GM18508 (cell line): ENCODE measurements at regions not wholly inside any gene's neighbourhood (a gene's known extent, or its start where the extent isn't known, plus 50 kb on each side); places are given as distances from the start of the nearest gene placed in this dataset.

Experiments
- ATAC-seq: cut with Tn5 transposase; IDR thresholded peaks from one replicate; pipeline ENCODE4 v1.9.1; 2021; ENCODE audit warnings: moderate number of reproducible peaks; ENCODE audit not compliant: insufficient read depth, unreplicated experiment

GRCh38 chr17:71378741-71379140 is 742.1 kb upstream of the SOX9 start:
- ATAC-seq: no peak

- ATAC-seq: no peak
Measured at GRCh38 chr17:71379512-71379911, 741.3 kb upstream of the SOX9 start.

- no peak for ATAC-seq
Measured at GRCh38 chr17:71380535-71380934, 740.3 kb upstream of the SOX9 start.

- ATAC-seq: no peak
Measured at GRCh38 chr17:71380936-71381335, 739.9 kb upstream of the SOX9 start.

- no peak for ATAC-seq
Measured at GRCh38 chr17:71383091-71383490, 737.7 kb upstream of the SOX9 start.

GRCh38 chr17:71387456-71387855 is 733.4 kb upstream of the SOX9 start:
- ATAC-seq: no peak

GRCh38 chr17:71392715-71393567 is 727.9 kb upstream of the SOX9 start:
- ATAC-seq: no peak

- no peak for ATAC-seq
Measured at GRCh38 chr17:71395901-71396300, 724.9 kb upstream of the SOX9 start.

- no peak for ATAC-seq
Measured at GRCh38 chr17:71396711-71397110, 724.1 kb upstream of the SOX9 start.

- no peak for ATAC-seq
Measured at GRCh38 chr17:71398025-71398424, 722.8 kb upstream of the SOX9 start.

- ATAC-seq: no peak
Measured at GRCh38 chr17:71398800-71399219, 722.0 kb upstream of the SOX9 start.

GRCh38 chr17:71399221-71399620 is 721.6 kb upstream of the SOX9 start:
- ATAC-seq: no peak

- ATAC-seq: no peak
Measured at GRCh38 chr17:71399649-71400048, 721.2 kb upstream of the SOX9 start.

- no peak for ATAC-seq
Measured at GRCh38 chr17:71402007-71402406, 718.8 kb upstream of the SOX9 start.

GRCh38 chr17:71402661-71403141 is 718.1 kb upstream of the SOX9 start:
- no peak for ATAC-seq

- no peak for ATAC-seq
Measured at GRCh38 chr17:71405101-71405500, 715.7 kb upstream of the SOX9 start.

GRCh38 chr17:71407981-71408380 is 712.8 kb upstream of the SOX9 start:
- no peak for ATAC-seq

GRCh38 chr17:71409137-71409536 is 711.7 kb upstream of the SOX9 start:
- no peak for ATAC-seq

GRCh38 chr17:71409712-71410111 is 711.1 kb upstream of the SOX9 start:
- no peak for ATAC-seq

- ATAC-seq: no peak
Measured at GRCh38 chr17:71412803-71413202, 708.0 kb upstream of the SOX9 start.

GRCh38 chr17:71413935-71414334 is 706.9 kb upstream of the SOX9 start:
- ATAC-seq: no peak

GRCh38 chr17:71417142-71417541 is 703.7 kb upstream of the SOX9 start:
- ATAC-seq: no peak
